A549 (cell line): ENCODE measurements at regions not wholly inside any gene's neighbourhood (a gene's known extent, or its start where the extent isn't known, plus 50 kb on each side); places are given as distances from the start of the nearest gene placed in this dataset.

ENCODE experiments used
- CEBPB ChIP-seq, 2 experiments: fragments of >200 bp in 1 of 2; sonication (Bioruptor Twin) in 1 of 2; formaldehyde crosslinking in 1 of 2; IDR thresholded peaks; 2 replicates each; pipeline ENCODE4 v1.6.1; 2012 to 2016
- TF ChIP-seq, protein P1 (sequence below): IDR thresholded peaks from 2 replicates; pipeline ENCODE4 v1.6.1; 2012

DNA sequence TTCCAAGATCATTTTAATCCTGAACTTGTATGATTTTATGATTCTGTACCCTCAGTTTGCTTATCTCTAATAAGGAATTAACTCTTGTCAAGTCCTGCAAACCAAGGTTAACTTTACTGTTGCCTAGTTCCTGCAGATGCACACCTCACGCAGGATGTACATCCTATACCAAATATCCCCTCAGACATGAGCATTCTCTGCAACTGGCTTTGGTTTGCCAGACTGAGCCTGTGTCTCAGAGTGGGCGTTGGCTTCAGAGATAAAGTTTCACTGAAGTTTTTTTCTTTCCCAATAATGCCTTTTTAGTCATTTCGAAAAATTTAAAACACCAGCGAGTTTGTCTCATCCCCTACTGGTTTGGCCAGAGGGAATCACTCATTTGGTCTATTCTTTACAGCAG, 173.9 kb downstream of the NR2F2 start:
- no peak for TF ChIP-seq CEBPB (IDR thresholded peaks at IDR 0.05)
- TF ChIP-seq, protein P1, sequence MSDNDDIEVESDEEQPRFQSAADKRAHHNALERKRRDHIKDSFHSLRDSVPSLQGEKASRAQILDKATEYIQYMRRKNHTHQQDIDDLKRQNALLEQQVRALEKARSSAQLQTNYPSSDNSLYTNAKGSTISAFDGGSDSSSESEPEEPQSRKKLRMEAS, result no peak
